ENCODE measurements at regions not wholly inside any gene's neighbourhood (a gene's known extent, or its start where the extent isn't known, plus 50 kb on each side); places are given as distances from the start of the nearest gene placed in this dataset.

GRCh38 chr17:14750866-14751265 is 450.0 kb downstream of the HS3ST3B1 start:
- DNase-seq: no peak
- no peak for TF ChIP-seq CTCF (IDR thresholded peaks at IDR 0.05)
- peaks cover 3% of the 10 kb centered on the region for H3K27me3 Mint-ChIP-seq (ENCODE audit: low read depth, poor library complexity)
- no peak overlapping the region for H3K27ac Mint-ChIP-seq
- H3K4me1 Mint-ChIP-seq: peaks cover 15% of the 10 kb centered on the region
- peaks cover 4% of the 10 kb centered on the region for H3K9me3 Mint-ChIP-seq
- H3K36me3 Mint-ChIP-seq (ENCODE audit: low read depth): no peaks in the 10 kb centered on the region
- H3K4me3 Mint-ChIP-seq: no peak overlapping the region

GRCh38 chr17:14749269-14749668 is 448.4 kb downstream of the HS3ST3B1 start:
- Mint-ChIP-seq H3K4me3 (no peak overlapping the region), H3K36me3 (ENCODE audit: low read depth) (no peaks in the 10 kb centered on the region), H3K27ac (no peak overlapping the region), H3K9me3 (peaks cover 4% of the 10 kb centered on the region), H3K27me3 (ENCODE audit: low read depth, poor library complexity) (peaks cover 3% of the 10 kb centered on the region), H3K4me1 (peaks cover 15% of the 10 kb centered on the region)
- no peak for TF ChIP-seq CTCF (IDR thresholded peaks at IDR 0.05)
- no peak for DNase-seq

GRCh38 chr17:14748036-14748710 is 447.3 kb downstream of the HS3ST3B1 start:
- DNase-seq: no peak
- Mint-ChIP-seq H3K4me1 (peaks cover 15% of the 10 kb centered on the region), H3K27me3 (ENCODE audit: low read depth, poor library complexity) (peaks cover 3% of the 10 kb centered on the region), H3K36me3 (ENCODE audit: low read depth) (no peaks in the 10 kb centered on the region), H3K27ac (no peak overlapping the region), H3K4me3 (no peak overlapping the region), H3K9me3 (peaks cover 4% of the 10 kb centered on the region)
- no peak for TF ChIP-seq CTCF (IDR thresholded peaks at IDR 0.05)

GRCh38 chr17:14747603-14747950 is 446.7 kb downstream of the HS3ST3B1 start:
- no peak overlapping the region for H3K27ac Mint-ChIP-seq
- no peak for TF ChIP-seq CTCF (IDR thresholded peaks at IDR 0.05)
- H3K36me3 Mint-ChIP-seq (ENCODE audit: low read depth): no peaks in the 10 kb centered on the region
- peaks cover 4% of the 10 kb centered on the region for H3K9me3 Mint-ChIP-seq
- no peak for DNase-seq
- H3K4me1 Mint-ChIP-seq: peaks cover 15% of the 10 kb centered on the region
- H3K4me3 Mint-ChIP-seq: no peak overlapping the region
- peaks cover 3% of the 10 kb centered on the region for H3K27me3 Mint-ChIP-seq (ENCODE audit: low read depth, poor library complexity)

- no peak overlapping the region for H3K4me3 Mint-ChIP-seq
- H3K36me3 Mint-ChIP-seq (ENCODE audit: low read depth): no peaks in the 10 kb centered on the region
- TF ChIP-seq CTCF (IDR thresholded peaks at IDR 0.05): no peak
- H3K9me3 Mint-ChIP-seq: peaks cover 2% of the 10 kb centered on the region
- peaks cover 15% of the 10 kb centered on the region for H3K4me1 Mint-ChIP-seq
- no peak for DNase-seq
- H3K27ac Mint-ChIP-seq: no peak overlapping the region
- peaks cover 3% of the 10 kb centered on the region for H3K27me3 Mint-ChIP-seq (ENCODE audit: low read depth, poor library complexity)
These were observed 446.1 kb downstream of the HS3ST3B1 start for GRCh38 chr17:14746822-14747602.

All from nephron progenitor cell (in vitro differentiated cells).